GM19395 (cell line): ENCODE measurements at regions not wholly inside any gene's neighbourhood (a gene's known extent, or its start where the extent isn't known, plus 50 kb on each side); places are given as distances from the start of the nearest gene placed in this dataset.
"Not testable (repeated sequence)": the region's sequence is repeated elsewhere in the genome, so short reads cannot be mapped to it uniquely, and the experiment has no call there.

Experiments used
- ATAC-seq: cut with Tn5 transposase; IDR thresholded peaks from one replicate; pipeline ENCODE4 v1.9.1; 2021; ENCODE audit warnings: mild to moderate bottlenecking, moderate library complexity; ENCODE audit not compliant: unreplicated experiment

DNA sequence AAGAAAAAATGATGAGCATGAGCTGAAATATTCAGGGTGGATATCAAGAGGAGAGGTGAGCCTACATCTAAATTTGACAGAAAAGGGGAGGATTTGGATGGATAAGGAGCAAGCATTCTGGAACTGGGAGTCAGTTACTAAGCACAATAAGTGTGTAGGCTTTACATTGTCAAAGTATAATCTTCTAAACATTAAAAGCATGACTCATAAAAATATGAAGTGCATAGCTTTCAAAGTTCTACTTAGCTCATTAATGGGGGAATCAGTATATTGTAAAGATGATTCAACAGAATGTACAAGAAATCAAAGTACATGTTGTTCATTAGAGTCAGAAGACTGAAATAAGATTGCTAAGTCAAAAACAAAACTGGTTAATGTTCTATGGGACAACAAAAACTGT lies 248.0 kb upstream of the GAS1 start:
- no peak for ATAC-seq

DNA sequence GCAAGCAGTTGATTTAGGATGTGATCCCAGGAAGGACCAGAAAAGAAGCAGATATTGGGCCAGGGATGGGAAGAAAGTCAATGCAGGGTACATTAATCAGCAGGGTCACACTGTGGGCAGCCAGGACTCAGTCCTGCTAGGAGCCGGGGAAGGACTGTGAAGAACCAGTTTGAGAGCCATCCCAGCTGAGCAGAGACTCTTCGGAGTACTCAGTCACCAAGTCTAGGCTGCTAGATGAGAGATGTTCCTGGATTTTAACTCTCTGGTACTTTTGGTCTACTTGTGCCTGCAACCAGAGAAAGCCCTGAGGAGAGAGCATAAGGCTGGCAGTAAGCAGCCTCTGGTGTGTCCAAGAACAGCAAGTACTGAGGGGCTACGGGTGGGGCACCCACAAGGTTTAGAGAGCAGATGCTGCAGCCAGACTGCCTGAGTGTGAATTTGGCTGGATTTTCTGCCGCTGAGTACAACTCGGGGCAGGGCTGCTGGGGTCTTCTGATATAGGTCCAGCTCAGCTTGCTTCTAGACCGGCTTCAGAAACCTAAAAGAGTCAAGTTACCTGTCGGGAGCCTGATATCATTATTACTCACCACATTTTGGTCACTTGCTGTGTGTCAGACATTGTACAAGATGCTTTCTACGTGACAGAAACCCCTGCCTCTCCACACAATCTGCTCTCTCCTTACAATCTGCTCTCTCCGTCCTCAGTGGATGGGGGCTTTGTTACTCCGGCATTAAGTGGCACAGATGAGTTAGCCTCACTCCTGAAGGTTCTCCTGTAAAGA lies 250.2 kb upstream of the GAS1 start:
- ATAC-seq, result no peak

GRCh38 chr9:87198716-87199115 lies 251.4 kb upstream of the GAS1 start:
- ATAC-seq, result no peak

- no peak for ATAC-seq
Measured at GRCh38 chr9:87199278-87199677, 252.0 kb upstream of the GAS1 start.

DNA sequence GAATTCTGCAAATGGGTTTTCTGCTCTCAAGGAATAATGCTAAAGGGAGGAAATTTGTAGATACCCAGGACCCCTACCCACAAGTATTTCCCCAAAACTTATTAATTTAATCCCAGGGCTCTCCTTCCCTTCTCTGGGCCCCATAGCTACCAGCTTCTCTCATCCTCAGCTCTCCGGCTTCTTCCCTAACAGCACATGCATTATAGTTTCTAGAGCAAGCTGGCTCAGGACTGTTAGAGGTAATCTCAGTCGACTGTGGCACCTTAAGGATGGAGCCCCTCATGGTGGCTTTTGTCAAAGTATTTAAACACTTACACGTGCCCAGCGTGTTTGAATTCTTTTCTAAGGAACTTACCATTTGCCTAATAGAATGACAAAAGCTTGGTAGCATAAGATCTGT lies 252.5 kb upstream of the GAS1 start:
- no peak for ATAC-seq

DNA sequence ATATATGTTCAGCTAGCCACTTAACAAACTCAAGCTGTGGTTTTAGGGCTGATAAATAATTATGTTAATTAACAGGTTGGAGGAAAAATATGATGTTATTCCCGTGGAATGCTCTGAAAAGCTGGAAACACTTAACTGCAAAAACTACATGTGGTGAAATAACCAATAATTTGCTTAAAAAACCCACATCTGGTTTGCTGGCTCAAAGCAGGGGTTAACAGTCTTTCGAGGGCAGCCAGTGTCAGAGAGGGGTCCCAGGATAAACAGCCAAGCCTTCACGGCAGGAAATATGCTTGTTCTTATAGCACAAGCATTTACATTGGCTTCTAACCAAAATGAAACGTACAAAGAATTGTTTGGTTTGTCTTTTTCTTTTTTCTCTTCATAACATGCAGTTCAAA lies 254.0 kb upstream of the GAS1 start:
- ATAC-seq, result no peak

- ATAC-seq, result no peak
Measured at GRCh38 chr9:87206064-87206661, 258.9 kb upstream of the GAS1 start.

DNA sequence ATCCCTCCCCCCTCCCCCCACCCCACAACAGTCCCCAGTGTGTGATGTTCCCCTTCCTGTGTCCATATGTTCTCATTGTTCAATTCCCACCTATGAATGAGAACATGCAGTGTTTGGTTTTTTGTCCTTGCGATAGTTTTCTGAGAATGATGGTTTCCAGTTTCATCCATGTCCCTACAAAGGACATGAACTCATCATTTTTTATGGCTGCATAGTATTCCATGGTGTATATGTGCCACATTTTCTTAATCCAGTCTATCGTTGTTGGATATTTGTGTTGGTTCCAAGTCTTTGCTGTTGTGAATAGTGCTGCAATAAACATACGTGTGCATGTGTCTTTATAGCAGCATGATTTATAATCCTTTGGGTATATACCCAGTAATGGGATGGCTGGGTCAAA lies 263.4 kb upstream of the GAS1 start:
- not testable (repeated sequence) for ATAC-seq

- no peak for ATAC-seq
Measured at GRCh38 chr9:87211669-87212068, 264.4 kb upstream of the GAS1 start.

GRCh38 chr9:87212605-87213021 lies 265.3 kb upstream of the GAS1 start:
- ATAC-seq, result no peak

- ATAC-seq, result no peak
Measured at GRCh38 chr9:87213948-87214347, 266.6 kb upstream of the GAS1 start.

DNA sequence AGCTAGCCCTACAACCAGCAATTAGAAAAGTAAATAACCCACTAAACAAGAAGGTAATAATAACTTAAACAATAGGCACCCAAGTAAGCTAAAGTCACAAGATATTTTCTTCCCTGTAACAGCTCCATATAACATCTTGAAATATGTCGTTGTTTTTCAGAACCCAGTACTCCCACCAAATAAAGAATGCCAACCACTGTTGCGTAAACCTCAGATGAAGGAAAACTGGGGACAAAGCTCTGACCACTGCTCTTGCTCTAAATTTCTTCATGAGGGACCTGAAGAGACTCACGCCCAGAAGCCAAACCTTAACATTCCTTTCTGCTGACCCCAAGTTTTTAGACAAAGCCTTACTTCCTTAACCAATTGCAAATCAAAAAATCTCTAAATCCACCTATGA lies 267.7 kb upstream of the GAS1 start:
- no peak for ATAC-seq

GRCh38 chr9:87216036-87216435 lies 268.7 kb upstream of the GAS1 start:
- ATAC-seq, result no peak

DNA sequence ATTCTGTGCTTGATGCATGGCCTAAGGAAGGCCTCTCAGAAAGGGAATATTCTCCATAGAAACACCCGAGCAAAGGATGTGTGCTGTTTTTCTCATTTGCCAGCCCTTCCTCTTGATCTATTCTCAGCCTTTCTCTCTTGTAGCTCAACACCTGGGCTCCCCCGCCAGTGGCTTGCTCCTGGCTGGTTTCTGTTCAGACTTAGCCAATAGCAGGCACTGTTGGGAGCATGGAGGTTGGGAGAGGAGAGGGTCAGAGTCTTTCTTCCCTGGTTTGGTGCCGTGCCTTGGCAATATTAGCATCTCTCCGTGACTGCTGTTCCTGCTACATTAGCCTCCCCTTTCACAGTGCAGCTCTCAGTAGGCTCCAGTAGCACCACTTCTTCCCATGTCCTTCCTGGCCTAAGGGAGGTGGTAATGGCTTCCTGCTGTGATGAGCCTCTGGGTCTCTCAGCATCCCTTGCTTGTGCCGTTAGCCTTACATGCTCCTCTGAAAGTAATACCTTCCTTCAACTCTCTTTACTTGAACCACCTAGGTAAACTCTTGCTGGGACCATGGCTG lies 269.7 kb upstream of the GAS1 start:
- ATAC-seq, result no peak

DNA sequence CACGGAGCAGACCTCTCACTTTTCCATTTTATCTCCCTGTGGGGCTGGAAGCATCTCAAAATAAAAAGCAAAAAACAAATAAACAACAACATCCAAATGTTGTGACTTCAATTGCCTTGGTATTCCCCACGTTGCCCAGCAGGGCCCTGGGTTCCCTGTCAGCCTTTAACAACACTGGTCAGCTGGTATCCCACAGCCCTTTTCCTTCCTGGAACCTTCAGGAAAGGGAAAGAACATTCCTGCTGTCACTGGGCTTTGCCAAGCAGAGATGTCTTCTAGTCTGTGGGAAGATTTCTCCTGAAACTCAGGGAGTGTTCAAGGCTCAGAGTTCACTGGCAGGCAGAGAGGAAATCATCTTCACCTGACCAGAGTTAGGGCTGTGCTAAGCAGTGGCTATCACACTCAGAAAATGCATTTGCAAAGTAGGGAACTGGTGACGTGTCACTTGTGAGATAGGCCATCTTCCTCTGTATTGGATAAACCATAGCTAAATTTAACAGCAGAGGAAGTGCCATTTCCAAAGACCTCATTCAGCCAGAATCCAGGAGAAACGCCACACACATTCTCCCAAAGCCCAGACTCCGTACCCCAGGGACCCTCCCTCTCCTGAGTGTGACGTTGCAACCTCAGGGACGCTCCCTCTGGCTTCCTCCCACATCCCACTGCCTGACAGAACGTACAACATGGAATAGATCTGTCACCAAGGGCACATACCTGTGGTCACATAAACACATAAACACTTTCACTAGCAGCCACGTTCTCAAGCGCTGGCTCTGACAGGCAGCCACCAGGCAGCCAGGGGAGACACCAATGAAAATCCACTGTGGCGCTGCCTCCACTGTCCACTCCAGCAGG lies 274.0 kb upstream of the DAPK1 start:
- no peak for ATAC-seq

DNA sequence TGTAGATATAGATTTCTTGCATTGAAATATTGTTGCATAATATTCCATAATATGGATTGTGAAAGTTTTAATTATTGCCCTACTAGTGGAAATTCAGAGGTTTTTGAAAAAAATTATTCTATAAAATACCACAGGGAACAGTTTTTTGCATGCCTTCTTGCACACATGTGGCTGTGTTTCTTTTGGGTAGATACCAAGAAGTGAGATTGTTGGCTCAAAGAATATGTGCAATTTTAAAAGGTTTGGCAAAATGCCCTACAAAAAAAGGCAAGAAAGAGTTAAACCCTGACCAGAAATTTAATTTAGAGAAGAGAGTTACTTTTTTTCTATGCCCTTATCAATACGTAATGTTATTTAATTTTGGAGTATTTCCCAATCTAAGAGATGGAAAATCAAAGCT lies 270.8 kb upstream of the DAPK1 start:
- no peak for ATAC-seq

DNA sequence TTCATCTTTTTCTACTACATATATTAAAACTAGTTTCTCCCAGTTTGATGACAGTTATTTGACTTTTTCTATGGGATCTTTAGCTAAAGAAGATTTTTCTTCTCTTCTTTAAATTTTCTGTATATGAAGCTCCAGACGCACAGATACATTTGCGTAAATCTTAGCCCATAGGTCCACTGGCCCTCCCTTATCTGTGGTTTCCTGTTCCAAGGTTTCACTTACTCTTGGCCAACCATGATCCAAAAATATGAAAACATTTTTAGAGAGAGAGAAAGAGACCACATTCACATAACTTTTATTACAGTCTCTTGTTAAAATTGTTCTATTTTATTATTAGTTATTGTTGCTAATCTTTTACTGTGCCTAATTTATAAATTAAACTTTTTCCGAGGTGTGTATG lies 270.2 kb upstream of the DAPK1 start:
- no peak for ATAC-seq

DNA sequence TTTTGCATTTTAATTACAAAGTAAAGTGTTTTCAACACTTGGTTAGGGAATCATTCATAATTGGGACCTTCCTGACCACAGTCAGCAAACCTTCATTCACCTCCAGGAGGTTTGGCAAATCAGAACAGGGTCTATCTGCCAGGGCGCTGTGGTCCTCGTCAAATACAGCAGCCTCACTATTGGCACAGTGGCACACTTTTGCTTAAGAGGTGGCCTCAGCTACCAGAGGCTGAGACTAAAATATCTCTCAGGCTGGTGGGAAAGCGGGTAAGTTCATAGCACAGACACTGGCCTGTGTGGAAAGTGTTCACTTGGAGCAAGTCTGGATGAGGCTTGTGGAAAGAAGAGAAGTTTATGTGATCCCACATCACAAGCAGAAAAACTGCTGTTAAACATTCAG lies 268.6 kb upstream of the DAPK1 start:
- no peak for ATAC-seq

DNA sequence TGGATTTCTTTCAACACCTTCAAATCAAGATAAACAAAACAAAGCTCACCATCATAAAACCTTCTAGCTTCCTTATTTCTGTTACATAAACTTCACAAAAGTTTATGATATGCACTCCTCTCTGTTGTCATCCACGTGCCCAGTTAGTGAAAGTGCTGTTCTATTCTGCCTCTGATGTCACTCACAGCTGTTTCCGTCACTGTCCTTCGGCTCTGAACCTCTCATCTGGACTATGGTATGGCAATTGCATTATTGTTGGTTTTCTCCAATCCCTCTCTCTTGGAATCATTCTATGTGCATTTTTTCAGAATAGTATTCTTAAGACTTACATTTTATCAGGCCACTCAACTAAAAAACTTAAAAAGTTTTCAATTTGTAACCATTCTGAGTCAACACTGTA lies 264.2 kb upstream of the DAPK1 start:
- ATAC-seq, result no peak

- no peak for ATAC-seq
Measured at GRCh38 chr9:87233899-87234455, 263.7 kb upstream of the DAPK1 start.

DNA sequence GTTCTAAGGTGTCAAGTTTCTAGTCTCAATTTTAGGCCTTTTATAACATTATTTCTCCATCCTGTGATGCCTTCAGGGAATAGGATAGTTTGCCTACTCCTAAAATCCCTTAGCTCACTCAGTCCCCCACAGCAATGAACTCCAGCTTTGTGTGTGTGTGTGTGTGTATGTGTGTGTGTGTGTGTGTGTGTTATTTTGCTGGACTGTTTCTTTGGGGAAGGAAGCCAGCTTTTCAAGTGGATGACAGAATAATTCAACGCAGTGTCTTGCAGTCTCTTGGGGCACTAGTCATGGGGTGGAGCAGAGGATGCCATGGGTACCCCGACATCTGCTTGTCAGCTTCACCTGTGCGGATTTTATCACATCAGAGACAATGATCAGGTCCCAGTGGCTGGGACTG lies 262.8 kb upstream of the DAPK1 start:
- no peak for ATAC-seq
